ENCODE measurements at regions not wholly inside any gene's neighbourhood (a gene's known extent, or its start where the extent isn't known, plus 50 kb on each side); places are given as distances from the start of the nearest gene placed in this dataset.

DNA sequence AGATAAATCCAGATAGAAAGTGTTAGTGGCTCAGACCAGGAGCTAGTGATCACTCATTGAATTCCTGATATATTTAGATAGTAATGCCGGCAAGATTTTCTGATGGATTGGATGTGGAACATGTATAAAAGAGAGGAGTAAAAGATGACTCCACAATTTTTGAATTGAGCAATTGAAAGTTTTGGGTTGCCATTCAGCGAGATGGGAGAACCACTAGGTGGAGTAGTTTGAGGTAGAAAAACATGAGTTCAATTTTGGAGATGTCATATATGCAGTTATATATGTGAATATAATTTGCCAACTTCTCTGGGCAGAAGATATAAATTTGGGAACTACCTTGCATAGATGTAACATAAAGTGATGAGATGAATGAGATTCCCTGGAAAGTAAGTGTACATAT is 502.5 kb upstream of the SEMA6A start:
- TF ChIP-seq CTCF (IDR thresholded peaks at IDR 0.05) (no peak), POLR2A (IDR thresholded peaks at IDR 0.05) (no peak), POLR2AphosphoS5 (IDR thresholded peaks at IDR 0.05) (no peak)
